HG03060 (cell line): ENCODE measurements at regions not wholly inside any gene's neighbourhood (a gene's known extent, or its start where the extent isn't known, plus 50 kb on each side); places are given as distances from the start of the nearest gene placed in this dataset.

Experiments used
- ATAC-seq: cut with Tn5 transposase; IDR thresholded peaks from one replicate; pipeline ENCODE4 v1.9.1; 2021; ENCODE audit warnings: low read depth, moderate number of reproducible peaks; ENCODE audit not compliant: unreplicated experiment

DNA sequence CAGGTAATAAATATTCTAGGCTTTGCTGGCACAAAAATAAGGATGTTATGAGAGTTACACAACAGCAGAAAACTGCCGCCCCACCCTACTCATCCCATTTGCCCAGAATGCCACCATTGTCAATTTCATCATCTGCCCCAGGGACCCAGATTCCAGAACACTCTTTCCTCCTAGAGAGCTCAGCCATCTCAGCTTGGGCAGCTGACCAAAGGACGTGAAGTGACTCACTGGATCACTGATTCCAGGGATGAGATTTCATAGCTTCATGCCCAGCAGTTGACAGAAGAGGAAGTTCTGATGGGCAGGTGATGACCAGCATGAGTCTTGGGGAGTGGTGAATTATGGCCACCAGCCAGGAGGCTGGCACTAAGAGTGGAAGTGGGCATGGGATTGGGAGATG lies 450.3 kb downstream of the RMST start:
- ATAC-seq: no peak

DNA sequence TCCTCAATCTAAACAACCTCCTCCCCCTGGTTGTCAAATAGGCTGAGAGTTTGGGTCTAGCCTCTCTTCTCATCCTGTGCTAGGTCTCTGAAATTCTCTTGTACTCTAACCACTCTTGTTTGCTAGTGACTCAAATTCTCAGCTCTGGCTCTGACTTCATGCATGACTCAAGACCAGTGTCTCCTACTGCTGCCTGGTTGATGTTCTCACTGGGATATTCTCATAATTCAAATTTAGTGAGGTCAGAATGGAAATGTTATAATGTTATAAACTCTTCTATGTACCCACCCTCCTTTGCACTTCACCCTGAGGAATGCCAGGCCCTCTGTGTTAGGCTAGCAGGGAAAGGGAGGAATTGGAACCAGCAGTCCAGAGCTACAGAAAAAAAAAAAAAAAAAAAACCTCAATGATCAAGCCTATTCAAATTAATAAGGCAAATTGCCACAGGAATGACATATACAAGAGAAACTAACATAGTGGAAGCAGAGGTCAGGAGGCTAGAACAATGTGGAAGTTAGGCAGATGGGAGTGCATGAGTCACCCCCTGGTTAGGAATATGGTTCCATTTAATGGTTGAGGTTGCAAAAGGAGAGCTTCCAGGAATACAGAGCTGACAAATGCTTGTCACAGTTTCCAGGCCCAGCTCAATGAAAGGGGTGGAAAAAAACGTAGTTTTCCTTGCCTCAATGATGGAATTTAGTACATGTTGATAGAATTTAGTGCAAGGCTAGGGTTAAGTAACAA lies 459.5 kb downstream of the RMST start:
- ATAC-seq: no peak

- no peak for ATAC-seq
Measured at GRCh38 chr12:97923546-97923945, 460.9 kb downstream of the RMST start.

DNA sequence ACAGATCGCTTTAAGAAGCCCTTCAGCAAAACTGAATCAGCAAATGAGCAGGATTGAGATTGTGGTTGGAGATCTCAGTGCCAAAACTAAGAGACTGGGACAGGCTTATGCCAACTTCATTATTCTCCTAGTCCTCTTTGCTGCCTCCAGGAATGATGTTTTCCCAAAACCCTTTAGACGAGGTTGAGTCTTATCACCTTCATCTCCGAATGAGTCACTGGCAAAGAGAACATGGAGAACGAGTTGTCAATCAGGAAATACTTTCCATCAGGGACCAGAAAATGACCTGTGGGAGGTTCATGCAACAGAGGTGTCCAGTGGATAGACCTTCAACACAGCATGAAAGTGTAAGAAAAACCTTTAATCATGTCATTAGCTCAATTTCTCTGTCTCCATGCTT lies 461.5 kb downstream of the RMST start:
- ATAC-seq: no peak

DNA sequence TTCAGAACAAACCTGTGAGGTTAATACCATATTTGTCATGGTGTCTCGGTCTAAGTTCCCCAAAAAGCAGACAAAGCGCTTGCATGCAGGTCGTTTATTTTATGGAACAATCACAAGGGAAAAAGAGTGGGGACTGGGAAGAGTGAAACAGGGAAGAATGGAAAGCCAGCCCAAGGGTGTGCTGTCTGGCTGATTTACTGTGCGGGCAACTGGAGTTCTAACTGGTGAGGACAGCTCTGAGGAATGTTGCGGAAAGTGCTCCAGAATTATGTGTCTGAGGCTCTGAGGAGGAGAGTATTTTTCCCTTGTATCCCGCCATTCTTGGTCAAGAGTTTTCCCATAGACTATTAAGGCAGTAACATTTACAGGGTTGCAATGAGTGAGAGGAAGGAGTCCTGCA lies 465.4 kb downstream of the RMST start:
- ATAC-seq: no peak

- ATAC-seq: no peak
Measured at GRCh38 chr12:97936165-97936564, 473.6 kb downstream of the RMST start.

- no peak for ATAC-seq
Measured at GRCh38 chr12:97938031-97938430, 475.4 kb downstream of the RMST start.

- ATAC-seq: no peak
Measured at GRCh38 chr12:97939156-97939555, 476.6 kb downstream of the RMST start.

DNA sequence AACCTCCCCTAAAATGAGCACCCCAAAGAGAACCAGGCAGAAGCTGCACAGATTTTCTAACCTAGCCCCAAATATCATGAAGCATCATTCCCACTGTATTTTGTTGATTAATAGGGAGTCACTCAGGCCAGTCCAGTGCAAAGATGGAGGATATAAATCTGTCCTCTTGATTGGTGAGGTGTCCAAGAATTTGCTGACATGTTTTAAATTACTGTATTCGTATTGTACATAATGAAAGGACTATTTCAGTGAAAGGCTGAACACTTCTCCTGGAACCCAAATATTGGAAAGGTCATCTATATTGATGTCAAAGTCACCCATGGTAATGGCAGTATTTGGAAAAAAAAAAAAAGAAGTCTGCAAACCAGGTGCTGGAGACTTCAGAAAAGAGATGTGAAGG lies 477.5 kb downstream of the RMST start:
- no peak for ATAC-seq

DNA sequence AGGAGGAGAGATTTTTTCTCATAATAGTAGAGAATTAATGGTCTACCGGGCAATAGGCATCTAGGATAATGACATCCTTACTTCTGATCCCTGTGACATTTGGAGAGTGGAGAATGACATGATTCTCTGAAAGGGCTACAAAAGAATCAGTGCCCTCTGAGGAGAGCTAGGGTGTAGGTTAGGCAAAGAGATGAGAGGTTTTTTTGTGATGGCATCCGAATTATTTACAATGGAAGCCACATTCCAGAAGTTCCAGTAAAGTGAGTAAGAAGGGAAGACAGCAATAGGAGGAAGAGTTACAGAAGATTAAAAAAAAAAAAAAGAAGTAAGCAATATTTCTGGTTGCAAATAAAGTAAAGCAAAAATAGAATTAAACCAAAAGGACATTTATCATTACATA lies 478.0 kb downstream of the RMST start:
- no peak for ATAC-seq

GRCh38 chr12:97941686-97942354 lies 479.2 kb downstream of the RMST start:
- ATAC-seq: no peak

GRCh38 chr12:97943359-97943758 lies 480.8 kb downstream of the RMST start:
- ATAC-seq: no peak

DNA sequence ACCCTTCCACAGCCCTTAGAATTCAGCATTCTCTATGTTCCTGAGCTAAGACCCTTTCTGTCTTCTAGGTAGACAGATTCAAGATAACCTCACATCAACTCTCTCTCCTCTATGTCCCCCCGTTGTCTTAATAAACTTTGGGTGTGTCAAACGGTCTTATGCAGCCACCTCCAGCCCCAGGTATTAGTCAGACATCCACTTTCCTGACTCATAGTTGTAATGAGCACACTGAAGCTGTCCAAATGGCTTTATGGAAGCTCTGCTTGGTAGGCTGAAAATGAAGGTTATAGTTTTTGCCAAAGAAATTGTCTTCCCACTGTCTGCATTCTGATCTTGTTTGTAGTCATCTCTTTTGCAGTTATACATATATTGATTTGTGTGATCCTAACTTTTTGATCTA lies 482.0 kb downstream of the RMST start:
- ATAC-seq: no peak

DNA sequence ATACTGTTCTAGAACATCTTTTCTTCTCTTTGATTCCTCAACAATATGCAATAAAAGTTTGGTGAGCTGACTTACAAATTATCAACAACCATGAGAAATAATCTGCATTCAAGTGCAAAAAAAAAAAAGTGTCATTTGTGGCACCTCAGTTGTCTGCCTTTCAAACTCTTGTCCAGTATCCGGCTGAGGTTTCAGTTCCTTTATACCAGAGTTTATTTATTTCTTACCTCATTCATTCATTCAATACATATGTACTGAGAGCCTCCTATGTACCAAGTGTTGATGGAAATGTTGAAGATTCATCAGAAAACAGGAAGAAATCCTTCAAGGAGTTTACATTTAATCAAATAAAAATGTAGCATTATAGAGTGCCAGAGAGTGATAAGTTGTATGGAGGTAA lies 484.1 kb downstream of the RMST start:
- ATAC-seq: no peak

- ATAC-seq: no peak
Measured at GRCh38 chr12:97948591-97948990, 486.0 kb downstream of the RMST start.

GRCh38 chr12:97951239-97951638 lies 488.6 kb downstream of the RMST start:
- no peak for ATAC-seq

DNA sequence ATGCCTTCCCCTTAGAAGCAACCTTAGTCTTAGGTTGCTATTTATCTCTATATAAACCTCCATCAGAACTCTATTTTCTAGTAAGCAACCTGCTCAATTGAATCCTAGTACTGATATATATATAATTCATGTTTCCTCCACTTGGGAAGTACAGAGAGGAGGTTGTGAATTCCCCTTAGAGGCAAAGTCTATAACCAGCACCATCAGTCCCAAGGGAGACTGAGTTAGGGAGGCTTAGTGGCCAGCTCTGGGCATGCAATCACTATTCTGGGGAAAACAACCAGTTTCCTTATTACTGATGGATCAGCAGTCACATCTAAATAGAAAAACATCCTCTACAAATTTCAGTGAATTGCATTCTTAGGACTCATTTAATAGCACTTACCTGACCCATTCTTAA lies 489.1 kb downstream of the RMST start:
- no peak for ATAC-seq

DNA sequence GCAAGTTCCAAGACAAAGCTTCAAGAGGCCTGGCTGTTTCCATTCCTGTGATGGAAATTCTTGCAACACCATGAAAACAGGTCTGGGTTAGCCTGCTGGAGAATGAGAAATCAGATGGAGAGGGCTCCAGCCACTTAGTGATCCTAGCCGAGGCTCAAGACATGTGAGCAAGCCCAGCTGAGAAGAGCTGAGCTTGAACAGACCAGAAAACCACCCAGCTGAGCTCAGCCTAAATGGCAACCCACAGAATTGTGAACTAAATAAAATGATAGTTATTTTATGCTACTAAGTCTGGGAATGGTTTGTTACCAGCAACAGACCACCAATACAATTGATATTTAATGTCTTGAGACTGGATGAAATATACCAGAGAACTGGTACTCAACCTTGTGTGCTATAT lies 494.5 kb downstream of the RMST start:
- ATAC-seq: no peak

DNA sequence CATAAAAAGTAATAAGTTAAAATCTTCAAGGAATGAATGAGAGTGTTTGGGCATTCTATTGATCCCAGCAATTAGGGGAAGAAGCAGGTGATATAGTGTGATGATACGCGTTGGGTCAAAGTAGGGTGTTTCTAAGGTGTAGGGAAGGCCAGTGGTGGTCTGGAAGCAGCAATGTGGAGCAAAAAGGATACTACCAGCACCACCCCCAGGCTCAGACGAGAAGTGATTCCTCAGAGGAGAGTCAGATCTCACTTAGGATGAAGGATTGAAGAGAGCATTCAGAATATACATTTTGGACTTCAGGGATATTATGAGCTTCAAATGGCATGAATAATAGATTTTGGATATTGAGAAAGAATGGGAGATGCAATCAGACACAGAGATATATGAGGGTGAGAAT lies 497.6 kb downstream of the RMST start:
- no peak for ATAC-seq

DNA sequence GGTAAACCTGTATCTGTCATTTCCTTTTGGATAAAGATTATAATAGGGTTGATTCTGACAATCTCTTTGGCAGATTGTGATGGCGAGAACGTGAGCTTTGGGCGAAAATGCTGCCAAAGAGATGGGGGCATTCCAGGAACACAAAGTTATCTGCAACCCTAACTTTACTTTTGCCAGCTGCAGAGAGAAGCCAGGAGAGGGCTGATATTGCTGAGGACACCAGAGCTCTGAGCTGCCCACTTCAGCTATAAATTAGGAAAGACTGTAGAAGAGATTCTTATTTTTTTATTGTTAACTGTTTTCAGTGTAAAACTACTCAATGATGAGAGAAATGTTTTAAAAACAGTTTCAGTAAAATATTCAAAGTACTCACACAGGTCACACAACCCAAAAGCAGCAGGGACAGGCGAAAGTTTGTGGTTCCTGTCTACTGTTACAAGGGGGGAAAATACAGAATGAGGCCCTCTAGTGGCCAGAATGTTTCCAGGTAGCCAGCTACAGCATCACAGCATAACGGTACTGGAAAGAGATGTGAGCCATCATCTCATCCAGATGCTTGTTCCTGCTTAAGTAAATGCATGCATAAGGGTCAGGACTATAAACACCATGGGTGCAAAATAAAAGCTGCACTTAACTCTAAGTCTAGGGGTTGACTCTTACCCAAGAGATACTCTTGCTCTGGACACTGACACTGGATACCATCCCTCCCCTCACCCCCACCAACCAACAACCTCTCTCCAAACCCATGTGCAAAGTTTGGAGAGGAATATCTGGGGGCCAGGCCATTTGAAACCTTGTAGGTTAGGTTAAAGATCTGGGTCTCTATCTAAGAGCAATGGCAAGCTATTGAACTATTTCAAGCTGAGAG lies 498.4 kb downstream of the RMST start:
- peak; percentile 73 for ATAC-seq

- no peak for ATAC-seq
Measured at GRCh38 chr12:97967831-97968230, 505.2 kb downstream of the RMST start.
